ENCODE measurements at regions not wholly inside any gene's neighbourhood (a gene's known extent, or its start where the extent isn't known, plus 50 kb on each side); places are given as distances from the start of the nearest gene placed in this dataset.
"Not testable (repeated sequence)": the region's sequence is repeated elsewhere in the genome, so short reads cannot be mapped to it uniquely, and the experiment has no call there.

DNA sequence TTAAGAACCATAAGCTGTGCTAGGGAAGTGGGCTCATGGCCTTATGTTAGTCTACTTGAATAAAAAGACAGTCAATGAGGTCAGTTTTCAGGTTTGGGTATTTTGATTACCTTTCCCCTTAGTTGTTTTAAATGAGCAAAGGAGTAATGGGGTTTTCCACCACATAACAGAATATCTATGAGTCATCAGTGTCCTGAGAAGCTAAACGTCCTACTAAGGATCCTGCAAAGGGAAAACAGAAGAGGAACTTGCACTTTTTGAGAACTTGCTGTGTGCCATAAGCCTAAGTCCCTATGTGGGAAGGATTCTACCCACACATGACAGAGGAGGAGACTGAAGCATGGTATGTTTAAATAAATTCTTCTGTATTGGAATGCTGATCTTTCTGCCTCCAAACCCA lies 292.8 kb upstream of the TMC3 start:
- 50% methylated on average over 1 of the region's 1 CpG; no CpG with 5 or more reads in 1 of the 2 experiments for WGBS, 2 experiments (ENCODE audit: insufficient coverage in 2 of 2)
- Histone ChIP-seq H3K9me3 (ENCODE audit: control insufficient read depth, low read length) (no peaks in the 10 kb centered on the region), H3K4me1 (ENCODE audit: control insufficient read depth, insufficient read depth, low read length, poor library complexity, severe bottlenecking) (no peaks in the 10 kb centered on the region), H3K27ac (ENCODE audit: low read depth, low read length, severe bottlenecking) (no peak overlapping the region), H3K4me3 (ENCODE audit: extremely low read depth, insufficient read depth, low read length, poor library complexity, severe bottlenecking) (no peak overlapping the region), H3K36me3 (ENCODE audit: control insufficient read depth, insufficient read depth, low read length) (no peaks in the 10 kb centered on the region)

GRCh38 chr15:81660976-81661375 lies 287.0 kb upstream of the TMC3 start:
- Histone ChIP-seq H3K27ac (ENCODE audit: low read depth, low read length, severe bottlenecking) (no peak overlapping the region), H3K4me1 (ENCODE audit: control insufficient read depth, insufficient read depth, low read length, poor library complexity, severe bottlenecking) (no peaks in the 10 kb centered on the region), H3K4me3 (ENCODE audit: extremely low read depth, insufficient read depth, low read length, poor library complexity, severe bottlenecking) (no peak overlapping the region), H3K36me3 (ENCODE audit: control insufficient read depth, insufficient read depth, low read length) (no peaks in the 10 kb centered on the region), H3K9me3 (ENCODE audit: control insufficient read depth, low read length) (peaks cover 2% of the 10 kb centered on the region)
- WGBS, 2 experiments (ENCODE audit: insufficient coverage in 2 of 2) = 88 to 100% methylated on average over 4 of the region's 5 CpGs

DNA sequence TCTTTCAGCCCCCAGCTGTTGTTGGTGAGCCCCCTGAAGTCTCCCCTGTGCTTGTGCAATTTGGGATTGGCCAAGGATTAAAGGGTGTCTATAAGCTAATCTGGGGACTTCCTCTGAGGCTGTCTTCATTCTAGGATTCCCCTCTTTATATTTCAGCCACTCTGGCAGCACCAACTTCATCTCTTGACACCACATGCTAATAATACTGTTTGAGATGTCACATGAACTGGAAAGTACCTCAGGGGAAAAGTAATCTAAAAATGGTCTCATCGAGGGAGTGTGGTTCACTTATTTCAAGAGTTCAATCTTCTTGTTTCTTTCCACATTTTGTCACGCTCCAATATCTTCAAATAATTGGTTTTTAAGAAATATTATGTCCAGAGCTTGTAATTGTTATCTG lies 279.2 kb upstream of the TMC3 start:
- Histone ChIP-seq H3K9me3 (ENCODE audit: control insufficient read depth, low read length) (peaks cover 3% of the 10 kb centered on the region), H3K27ac (ENCODE audit: low read depth, low read length, severe bottlenecking) (no peak overlapping the region), H3K36me3 (ENCODE audit: control insufficient read depth, insufficient read depth, low read length) (no peaks in the 10 kb centered on the region), H3K4me3 (ENCODE audit: extremely low read depth, insufficient read depth, low read length, poor library complexity, severe bottlenecking) (no peak overlapping the region), H3K4me1 (ENCODE audit: control insufficient read depth, insufficient read depth, low read length, poor library complexity, severe bottlenecking) (no peaks in the 10 kb centered on the region)
- 100% methylated on average over 1 of the region's 2 CpGs; no CpG with 5 or more reads in 1 of the 2 experiments for WGBS, 2 experiments (ENCODE audit: insufficient coverage in 2 of 2)

GRCh38 chr15:81645470-81645869 lies 271.5 kb upstream of the TMC3 start:
- 79 to 84% methylated on average over 7 to 8 of the region's 9 CpGs for WGBS, 2 experiments (ENCODE audit: insufficient coverage in 2 of 2)
- Histone ChIP-seq H3K9me3 (ENCODE audit: control insufficient read depth, low read length) (no peaks in the 10 kb centered on the region), H3K36me3 (ENCODE audit: control insufficient read depth, insufficient read depth, low read length) (no peaks in the 10 kb centered on the region), H3K27ac (ENCODE audit: low read depth, low read length, severe bottlenecking) (no peak overlapping the region), H3K4me1 (ENCODE audit: control insufficient read depth, insufficient read depth, low read length, poor library complexity, severe bottlenecking) (no peaks in the 10 kb centered on the region), H3K4me3 (ENCODE audit: extremely low read depth, insufficient read depth, low read length, poor library complexity, severe bottlenecking) (no peak overlapping the region)

DNA sequence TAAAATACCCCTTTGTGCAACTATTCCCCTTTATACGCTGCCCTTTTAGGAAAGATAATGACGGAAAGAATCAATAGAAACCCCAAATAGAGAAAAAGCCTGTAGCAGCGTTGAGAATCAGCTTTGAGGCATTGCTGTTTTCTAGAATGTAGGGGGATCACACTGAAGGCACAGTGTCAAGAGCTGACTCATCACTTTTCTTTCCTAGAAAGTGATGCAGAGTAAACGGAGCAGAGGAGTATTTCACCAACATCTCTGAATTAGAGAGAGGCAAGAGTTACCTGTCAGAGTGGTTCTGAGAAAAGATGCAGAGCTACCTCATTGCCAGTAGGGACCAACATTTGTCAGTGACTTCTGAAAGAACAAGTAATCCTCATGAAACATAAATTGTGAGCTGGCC lies 269.8 kb upstream of the TMC3 start:
- 83 to 94% methylated on average over 2 to 4 of the region's 4 CpGs for WGBS, 2 experiments (ENCODE audit: insufficient coverage in 2 of 2)
- Histone ChIP-seq H3K4me3 (ENCODE audit: extremely low read depth, insufficient read depth, low read length, poor library complexity, severe bottlenecking) (no peak overlapping the region), H3K4me1 (ENCODE audit: control insufficient read depth, insufficient read depth, low read length, poor library complexity, severe bottlenecking) (no peaks in the 10 kb centered on the region), H3K27ac (ENCODE audit: low read depth, low read length, severe bottlenecking) (no peak overlapping the region), H3K36me3 (ENCODE audit: control insufficient read depth, insufficient read depth, low read length) (no peaks in the 10 kb centered on the region), H3K9me3 (ENCODE audit: control insufficient read depth, low read length) (no peaks in the 10 kb centered on the region)

DNA sequence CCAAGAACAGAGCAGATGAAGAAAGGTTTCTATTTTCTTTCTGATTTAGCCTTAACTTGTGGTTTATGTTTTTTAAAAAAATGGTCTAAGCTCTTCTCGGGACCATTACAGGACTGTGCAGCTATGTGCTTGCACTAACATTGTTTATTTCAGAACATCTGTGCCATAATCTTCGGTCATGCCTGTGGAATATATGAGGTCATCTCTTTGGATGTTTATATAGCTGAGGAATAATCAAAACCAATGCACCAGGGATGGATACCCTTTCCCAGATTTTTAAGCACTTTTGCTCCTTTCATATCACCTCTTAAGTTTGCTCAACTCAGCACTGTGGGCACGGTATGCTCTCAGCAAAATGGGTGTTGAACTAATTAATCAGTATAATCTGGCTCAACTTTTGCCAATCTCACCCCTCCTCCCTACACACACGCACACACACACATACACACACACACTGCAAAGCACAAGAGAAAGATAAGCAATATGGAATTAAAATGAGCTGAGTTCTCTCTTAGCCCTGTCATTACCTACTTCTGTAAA lies 268.5 kb upstream of the TMC3 start:
- Histone ChIP-seq H3K9me3 (ENCODE audit: control insufficient read depth, low read length) (no peaks in the 10 kb centered on the region), H3K36me3 (ENCODE audit: control insufficient read depth, insufficient read depth, low read length) (no peaks in the 10 kb centered on the region), H3K4me1 (ENCODE audit: control insufficient read depth, insufficient read depth, low read length, poor library complexity, severe bottlenecking) (no peaks in the 10 kb centered on the region), H3K4me3 (ENCODE audit: extremely low read depth, insufficient read depth, low read length, poor library complexity, severe bottlenecking) (no peak overlapping the region), H3K27ac (ENCODE audit: low read depth, low read length, severe bottlenecking) (no peak overlapping the region)
- 92% methylated on average over 3 of the region's 4 CpGs; no CpG with 5 or more reads in 1 of the 2 experiments for WGBS, 2 experiments (ENCODE audit: insufficient coverage in 2 of 2)

DNA sequence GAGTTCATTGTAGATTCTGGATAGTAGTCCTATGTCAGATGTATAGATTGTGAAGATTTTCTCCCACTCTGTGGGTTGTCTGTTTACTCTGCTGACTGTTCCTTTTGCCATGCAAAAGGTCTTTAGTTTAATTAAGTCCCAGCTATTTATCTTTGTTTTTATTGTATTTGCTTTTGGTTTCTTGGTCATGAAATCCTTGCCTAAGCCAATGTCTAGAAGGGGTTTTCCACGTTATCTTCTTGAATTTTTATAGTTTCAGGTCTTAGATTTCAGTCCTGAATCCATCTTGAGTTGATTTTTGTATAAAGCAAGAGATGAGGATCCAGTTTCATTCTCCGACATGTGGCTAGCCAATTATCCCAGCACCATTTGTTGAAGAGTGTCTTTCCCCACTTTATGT lies 262.1 kb upstream of the TMC3 start:
- not testable (repeated sequence) for H3K9me3 ChIP-seq (ENCODE audit: control insufficient read depth, low read length); H3K4me3 ChIP-seq (ENCODE audit: extremely low read depth, insufficient read depth, low read length, poor library complexity, severe bottlenecking); H3K4me1 ChIP-seq (ENCODE audit: control insufficient read depth, insufficient read depth, low read length, poor library complexity, severe bottlenecking); H3K36me3 ChIP-seq (ENCODE audit: control insufficient read depth, insufficient read depth, low read length); H3K27ac ChIP-seq (ENCODE audit: low read depth, low read length, severe bottlenecking)
- WGBS, 2 experiments (ENCODE audit: insufficient coverage in 2 of 2) = 83 to 88% methylated on average over 1 of the region's 2 CpGs

GRCh38 chr15:81633889-81634288 lies 259.9 kb upstream of the TMC3 start:
- Histone ChIP-seq H3K4me3 (ENCODE audit: extremely low read depth, insufficient read depth, low read length, poor library complexity, severe bottlenecking) (no peak overlapping the region), H3K9me3 (ENCODE audit: control insufficient read depth, low read length) (no peaks in the 10 kb centered on the region), H3K4me1 (ENCODE audit: control insufficient read depth, insufficient read depth, low read length, poor library complexity, severe bottlenecking) (no peaks in the 10 kb centered on the region), H3K36me3 (ENCODE audit: control insufficient read depth, insufficient read depth, low read length) (no peaks in the 10 kb centered on the region), H3K27ac (ENCODE audit: low read depth, low read length, severe bottlenecking) (no peak overlapping the region)
- 89% methylated on average over 3 to 4 of the region's 6 CpGs for WGBS, 2 experiments (ENCODE audit: insufficient coverage in 2 of 2)

DNA sequence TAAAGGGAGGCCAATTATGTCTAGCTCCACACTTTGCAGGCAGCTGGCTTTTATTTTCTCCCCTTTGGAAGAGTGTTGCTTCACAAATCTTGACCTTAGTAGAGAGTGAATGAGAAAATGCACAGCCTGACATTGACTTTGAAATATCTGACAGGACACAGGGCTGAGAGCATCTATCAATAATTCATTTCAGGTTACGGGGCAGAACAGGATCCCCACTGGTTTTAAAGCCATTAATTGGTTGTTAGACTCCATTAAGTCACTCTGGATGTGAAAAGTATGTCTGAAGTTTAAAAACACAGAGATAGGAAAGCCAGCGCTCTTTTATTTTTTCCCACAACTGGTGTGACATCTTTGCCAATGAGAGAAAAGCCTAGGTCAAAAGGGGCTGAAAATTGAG lies 251.9 kb upstream of the TMC3 start:
- 86% methylated on average over 2 of the region's 2 CpGs; no CpG with 5 or more reads in 1 of the 2 experiments for WGBS, 2 experiments (ENCODE audit: insufficient coverage in 2 of 2)
- no peaks in the 10 kb centered on the region for H3K4me1 ChIP-seq (ENCODE audit: control insufficient read depth, insufficient read depth, low read length, poor library complexity, severe bottlenecking)
- no peaks in the 10 kb centered on the region for H3K36me3 ChIP-seq (ENCODE audit: control insufficient read depth, insufficient read depth, low read length)
- H3K27ac ChIP-seq (ENCODE audit: low read depth, low read length, severe bottlenecking) = no peak overlapping the region
- no peaks in the 10 kb centered on the region for H3K9me3 ChIP-seq (ENCODE audit: control insufficient read depth, low read length)
- H3K4me3 ChIP-seq (ENCODE audit: extremely low read depth, insufficient read depth, low read length, poor library complexity, severe bottlenecking) = no peak overlapping the region

DNA sequence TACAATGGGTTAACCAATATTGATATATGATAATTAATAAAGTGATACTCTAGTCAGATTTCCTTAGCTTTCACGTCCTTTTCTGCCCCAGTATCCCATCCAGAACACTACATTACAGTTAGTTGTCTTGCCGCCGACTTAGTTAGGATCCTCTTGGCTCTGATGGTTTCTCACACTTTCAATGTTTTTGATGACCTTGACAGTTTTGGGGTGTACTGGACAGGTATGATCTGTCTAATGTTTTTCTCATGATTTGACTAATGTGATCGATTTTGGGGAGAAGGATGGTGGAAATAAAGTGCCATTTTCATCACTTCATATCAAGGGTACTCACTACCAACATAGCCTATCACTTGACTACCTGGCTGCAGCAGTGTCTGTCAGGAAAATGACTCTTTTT lies 245.0 kb upstream of the TMC3 start:
- no peak overlapping the region for H3K27ac ChIP-seq (ENCODE audit: low read depth, low read length, severe bottlenecking)
- H3K4me1 ChIP-seq (ENCODE audit: control insufficient read depth, insufficient read depth, low read length, poor library complexity, severe bottlenecking) = no peaks in the 10 kb centered on the region
- H3K9me3 ChIP-seq (ENCODE audit: control insufficient read depth, low read length) = no peaks in the 10 kb centered on the region
- H3K4me3 ChIP-seq (ENCODE audit: extremely low read depth, insufficient read depth, low read length, poor library complexity, severe bottlenecking) = no peak overlapping the region
- WGBS, 2 experiments (ENCODE audit: insufficient coverage in 2 of 2) = 100% methylated on average over 3 of the region's 4 CpGs; no CpG with 5 or more reads in 1 of the 2 experiments
- H3K36me3 ChIP-seq (ENCODE audit: control insufficient read depth, insufficient read depth, low read length) = no peaks in the 10 kb centered on the region

DNA sequence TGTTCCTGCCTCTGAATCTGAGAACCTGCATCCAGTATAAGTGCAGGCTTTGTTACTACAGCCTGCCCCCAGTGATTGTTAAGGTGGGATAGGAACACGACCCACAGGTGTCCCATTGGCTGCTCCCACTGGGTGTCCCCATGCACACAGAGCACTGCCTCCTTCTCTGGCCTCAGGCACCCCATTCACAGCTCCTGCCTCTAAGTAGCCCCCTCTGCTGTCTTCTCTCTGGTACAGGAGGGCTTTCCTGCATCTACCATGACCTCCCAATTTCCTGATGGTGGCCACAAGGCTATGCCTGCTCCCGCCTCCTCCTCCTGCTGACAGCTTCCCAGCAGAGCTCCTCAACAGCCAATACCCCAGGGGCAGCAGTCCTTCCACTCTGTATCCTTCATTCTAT lies 238.6 kb upstream of the TMC3 start:
- H3K27ac ChIP-seq (ENCODE audit: low read depth, low read length, severe bottlenecking) = no peak overlapping the region
- no peak overlapping the region for H3K4me3 ChIP-seq (ENCODE audit: extremely low read depth, insufficient read depth, low read length, poor library complexity, severe bottlenecking)
- no peaks in the 10 kb centered on the region for H3K36me3 ChIP-seq (ENCODE audit: control insufficient read depth, insufficient read depth, low read length)
- no peaks in the 10 kb centered on the region for H3K9me3 ChIP-seq (ENCODE audit: control insufficient read depth, low read length)
- H3K4me1 ChIP-seq (ENCODE audit: control insufficient read depth, insufficient read depth, low read length, poor library complexity, severe bottlenecking) = no peaks in the 10 kb centered on the region
- WGBS, 2 experiments (ENCODE audit: insufficient coverage in 2 of 2) = 67 to 70% methylated on average over 2 of the region's 2 CpGs
